GM18507 (cell line): ENCODE measurements at regions not wholly inside any gene's neighbourhood (a gene's known extent, or its start where the extent isn't known, plus 50 kb on each side); places are given as distances from the start of the nearest gene placed in this dataset.
A peak's percentile ranks its signal among the peaks of the same experiment; 100 is the strongest.
"Not testable (repeated sequence)": the region's sequence is repeated elsewhere in the genome, so short reads cannot be mapped to it uniquely, and the experiment has no call there.

Source experiments
- DNase-seq: peaks from one replicate; pipeline ENCODE4 v3.0.0; 2011; ENCODE audit warnings: low read depth; ENCODE audit not compliant: insufficient read length; ENCODE audit errors: extremely low spot score
- FAIRE-seq: peaks from 2 replicates; lab custom pipeline; 2011; peaks lifted over from hg19 to GRCh38; lab: Jason Lieb, UNC

DNA sequence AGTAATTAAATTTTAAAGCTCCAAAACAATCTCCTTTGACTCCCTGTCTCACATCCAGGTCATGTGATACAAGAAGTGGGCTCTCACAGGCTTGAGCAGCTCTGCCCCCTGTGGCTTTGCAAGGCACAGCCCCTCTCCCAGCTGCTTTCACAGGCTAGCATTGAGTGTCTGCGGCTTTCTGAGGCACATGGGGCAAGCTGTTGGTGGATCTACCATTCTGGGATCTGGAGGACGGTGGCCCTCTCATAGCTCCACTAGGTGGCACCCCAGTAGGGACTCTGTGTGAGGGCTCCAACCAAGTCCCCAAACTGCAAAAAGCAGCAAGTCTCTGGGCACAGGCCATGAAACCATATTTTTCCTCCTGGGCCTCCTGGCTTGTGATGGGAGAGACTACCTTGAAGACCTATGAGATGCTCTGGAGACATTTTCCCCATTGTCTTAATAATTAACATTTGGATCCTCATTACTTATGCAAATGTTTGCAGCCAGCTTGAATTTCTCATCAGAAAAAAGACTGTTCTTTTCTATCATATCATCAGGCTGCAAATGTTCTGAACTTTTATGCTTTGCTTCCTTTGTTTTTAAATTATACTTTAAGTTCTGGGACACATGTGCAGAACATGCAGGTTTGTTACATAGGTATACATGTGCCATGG lies 554.1 kb upstream of the OLFM3 start:
- DNase-seq: no peak
- no peak for FAIRE-seq

DNA sequence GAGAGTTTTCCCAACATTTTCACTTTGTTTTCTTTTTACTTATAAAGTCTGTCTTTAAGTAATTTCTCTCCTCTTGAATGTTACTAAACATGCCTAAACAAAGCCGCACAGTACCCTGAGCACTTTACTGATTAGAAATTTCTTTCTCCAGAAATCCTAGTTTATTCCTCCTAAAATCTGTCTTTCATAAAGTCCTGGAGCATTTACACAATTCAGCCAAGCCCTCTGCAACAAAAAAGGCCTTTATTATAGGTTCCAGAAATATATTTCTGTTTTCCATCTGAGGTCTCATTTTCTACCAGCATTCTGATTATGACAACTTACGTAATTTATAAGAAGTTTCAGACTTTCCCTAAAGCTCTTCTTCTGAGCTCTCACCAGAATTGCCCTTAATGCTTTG lies 549.5 kb upstream of the OLFM3 start:
- no peak for DNase-seq
- no peak for FAIRE-seq

DNA sequence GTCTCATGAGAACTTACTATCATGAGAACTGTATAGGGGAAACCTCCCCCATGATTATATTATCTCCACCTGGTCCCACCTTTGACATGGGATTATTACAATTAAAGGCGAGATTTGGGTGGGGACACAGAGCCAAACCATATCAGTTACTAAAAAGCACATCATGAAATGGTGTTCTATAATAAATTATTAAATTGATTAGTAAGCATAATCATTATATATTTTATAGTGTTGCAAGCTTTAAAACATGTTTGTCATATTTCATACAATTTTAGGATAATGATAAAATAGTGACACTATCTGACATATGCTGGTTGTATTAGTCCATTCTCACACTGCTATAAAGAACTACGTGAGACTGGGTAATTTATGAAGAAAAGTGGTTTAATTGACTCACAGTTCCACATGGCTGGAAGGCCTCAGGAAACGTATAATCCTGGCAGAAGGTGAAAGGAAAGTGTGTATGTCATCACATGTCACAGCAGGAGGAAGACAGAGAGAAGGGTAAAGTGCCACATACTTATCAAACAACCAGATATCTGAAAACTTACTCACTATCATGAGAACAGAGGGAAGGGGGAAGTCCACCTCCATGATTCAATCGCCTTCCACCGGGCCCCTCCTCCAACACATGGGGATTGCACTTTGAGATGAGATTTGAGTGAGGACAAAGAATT lies 539.2 kb upstream of the OLFM3 start:
- no peak for DNase-seq
- no peak for FAIRE-seq

DNA sequence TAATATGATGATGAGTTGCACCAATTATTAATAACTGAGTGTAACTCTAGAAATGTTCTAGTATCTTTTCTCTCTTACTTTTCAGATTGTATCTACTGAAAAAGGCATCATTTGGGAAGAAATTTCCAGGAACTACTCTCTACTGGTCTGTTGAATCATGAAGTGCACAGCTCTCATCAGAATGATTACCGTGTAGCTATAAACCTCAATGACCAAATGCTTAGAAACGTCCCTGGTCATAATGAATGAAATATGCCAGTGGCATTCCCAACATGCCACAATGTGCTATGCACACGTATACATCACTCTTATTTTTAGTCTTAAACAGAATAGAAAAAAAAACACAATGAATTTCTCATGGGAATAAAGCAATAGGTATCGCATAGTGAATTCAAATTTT lies 534.3 kb upstream of the OLFM3 start:
- FAIRE-seq (no peak), DNase-seq (no peak)

DNA sequence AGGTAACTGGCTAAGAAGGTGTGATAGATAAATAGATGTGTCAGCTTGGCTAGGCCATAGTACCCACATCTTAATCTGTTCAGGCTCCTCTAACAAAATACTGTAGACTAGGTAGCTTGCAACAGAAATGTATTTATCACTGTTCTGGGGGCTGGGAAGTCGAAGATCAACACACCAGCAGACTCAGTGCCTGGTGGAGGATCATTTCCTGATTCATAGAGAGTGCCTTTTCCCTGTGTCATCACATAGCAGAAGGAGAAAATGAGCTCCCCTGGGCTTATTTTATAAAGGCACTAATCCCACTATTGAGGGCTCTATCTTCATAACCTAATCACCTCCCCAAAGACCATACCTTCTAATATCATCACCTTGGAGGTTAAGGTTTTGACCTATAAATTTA lies 532.7 kb upstream of the OLFM3 start:
- FAIRE-seq: no peak
- no peak for DNase-seq

DNA sequence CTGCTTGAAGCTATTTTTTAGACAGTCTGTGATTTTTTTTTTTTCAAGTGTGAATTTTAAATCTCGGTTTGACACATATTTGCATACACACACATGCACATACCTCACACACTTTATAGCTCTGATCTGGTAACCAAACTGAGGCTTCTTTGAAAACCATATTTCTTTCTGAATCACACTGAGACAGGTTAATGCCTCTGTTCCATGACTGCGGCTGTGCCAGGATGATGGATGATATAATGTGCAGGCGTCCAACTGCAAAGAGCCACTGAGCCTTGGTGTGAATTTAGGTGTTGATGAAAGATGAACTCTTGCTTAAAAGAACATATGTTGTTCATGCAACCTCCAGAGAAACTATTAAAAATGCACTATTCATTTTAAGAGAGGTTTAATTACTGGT lies 504.0 kb upstream of the OLFM3 start:
- FAIRE-seq: no peak
- no peak for DNase-seq

DNA sequence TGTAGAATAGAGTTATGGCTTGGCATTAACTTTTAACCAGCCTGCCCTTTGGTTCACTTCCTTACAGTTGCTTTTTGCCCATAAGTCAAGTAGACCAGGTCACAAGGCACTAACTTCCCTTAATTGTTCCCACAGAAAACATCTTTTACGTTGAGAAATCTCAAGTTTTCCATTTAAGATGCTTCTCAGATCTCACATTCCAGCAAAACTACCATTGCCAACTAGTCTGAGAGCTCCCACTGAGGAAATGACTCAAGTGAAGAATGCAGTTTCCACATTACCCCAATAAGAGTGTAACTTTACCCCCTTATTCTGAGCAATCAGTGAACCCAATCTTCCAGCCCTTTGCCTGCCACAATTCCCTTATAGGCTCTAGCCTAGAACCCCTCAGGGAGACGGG lies 502.2 kb upstream of the OLFM3 start:
- FAIRE-seq: no peak
- DNase-seq: no peak

DNA sequence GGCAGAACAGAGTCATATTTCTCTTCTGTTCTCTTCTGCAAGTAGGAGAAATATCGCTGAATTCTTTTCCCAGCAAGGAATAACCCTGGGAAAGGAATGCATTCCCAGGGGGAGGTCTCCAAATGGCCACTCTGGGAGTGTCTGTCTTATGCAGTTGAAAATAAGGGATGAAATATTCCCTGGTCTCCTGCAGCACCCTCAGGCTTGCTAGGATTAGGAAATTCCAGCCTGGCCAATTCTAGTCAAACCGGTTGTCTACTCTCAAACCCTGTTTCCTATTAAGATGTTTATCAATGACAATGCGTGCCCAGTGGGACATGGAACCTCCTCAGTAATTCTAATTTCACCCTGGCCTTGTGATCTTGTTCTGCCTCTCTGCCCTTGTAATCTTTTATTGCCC lies 501.1 kb upstream of the OLFM3 start:
- not testable (repeated sequence) for FAIRE-seq, DNase-seq

DNA sequence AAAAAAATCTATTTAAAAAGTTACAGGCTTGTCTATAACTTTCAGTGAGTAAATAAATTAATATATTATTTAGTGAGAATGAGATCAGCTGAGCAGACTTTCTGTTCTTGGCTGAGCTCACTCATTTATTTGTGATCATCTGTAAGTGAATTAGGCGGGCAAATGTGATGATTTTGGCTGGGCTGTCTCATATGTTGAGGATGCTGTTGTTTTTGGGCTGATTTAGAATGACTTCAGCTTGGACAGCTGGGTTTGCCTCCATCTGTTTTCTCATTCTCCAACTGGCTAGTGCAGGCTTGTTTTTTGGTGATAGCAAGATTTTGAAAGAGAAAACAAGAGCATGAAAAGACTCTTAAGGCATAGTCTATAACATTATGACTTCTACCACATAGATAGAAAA lies 475.8 kb upstream of the OLFM3 start:
- DNase-seq (no peak), FAIRE-seq (no peak)

DNA sequence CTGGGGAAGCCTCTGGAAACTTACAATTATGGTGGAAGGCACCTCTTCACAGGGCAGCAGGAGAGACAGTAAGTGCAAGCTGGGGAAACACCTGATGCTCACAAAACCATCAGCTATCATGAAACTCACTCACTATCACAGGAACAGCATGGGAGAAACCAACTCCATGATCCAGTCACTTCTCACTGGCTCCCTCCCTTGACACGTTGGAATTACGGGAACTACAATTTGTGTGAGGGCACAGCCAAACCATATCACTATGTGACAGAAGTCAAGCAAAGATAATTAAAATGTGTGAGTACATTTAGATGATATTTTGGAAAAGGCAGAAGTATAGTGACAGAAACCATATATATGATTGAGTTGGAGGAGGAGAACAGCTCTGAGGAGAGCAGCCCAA lies 474.0 kb upstream of the OLFM3 start:
- no peak for DNase-seq
- no peak for FAIRE-seq

DNA sequence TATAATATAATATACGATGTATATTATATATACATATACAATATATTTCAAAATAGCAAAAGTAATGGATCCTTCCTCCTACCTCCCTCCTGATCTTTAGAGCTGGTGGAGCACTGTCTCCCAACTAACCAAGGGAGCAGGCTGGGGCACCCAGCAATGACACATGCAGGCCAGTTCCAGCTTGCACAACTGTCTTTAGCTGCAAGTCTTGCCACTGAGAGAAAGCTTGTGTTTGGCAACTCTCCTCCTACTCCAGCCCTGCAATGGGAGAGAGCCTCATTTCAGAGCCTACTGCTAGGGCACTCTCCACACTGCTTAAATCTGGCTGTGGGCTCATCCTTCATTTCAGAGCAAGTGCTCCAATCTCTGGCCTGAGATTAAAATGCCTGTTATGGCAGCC lies 469.8 kb upstream of the OLFM3 start:
- FAIRE-seq: no peak
- DNase-seq: no peak

DNA sequence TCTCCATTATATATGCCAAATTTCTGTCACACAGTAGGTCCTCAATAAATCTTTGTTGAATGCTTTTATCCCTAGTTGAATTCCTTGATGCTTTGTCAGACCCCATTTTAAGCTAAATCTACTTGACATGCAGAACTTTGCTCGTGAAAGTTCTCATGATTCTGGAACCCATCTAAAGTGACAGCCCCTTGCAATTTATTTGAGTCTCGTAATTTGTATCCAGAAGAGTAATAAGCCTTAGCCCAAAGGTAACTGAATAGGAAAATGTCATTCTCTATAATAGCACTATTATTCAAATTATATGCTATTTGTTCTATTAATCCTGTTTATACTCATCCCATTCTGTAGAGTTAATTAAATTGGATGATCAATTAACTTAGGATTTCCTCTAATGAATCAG lies 466.6 kb upstream of the OLFM3 start:
- no peak for DNase-seq
- FAIRE-seq: no peak

DNA sequence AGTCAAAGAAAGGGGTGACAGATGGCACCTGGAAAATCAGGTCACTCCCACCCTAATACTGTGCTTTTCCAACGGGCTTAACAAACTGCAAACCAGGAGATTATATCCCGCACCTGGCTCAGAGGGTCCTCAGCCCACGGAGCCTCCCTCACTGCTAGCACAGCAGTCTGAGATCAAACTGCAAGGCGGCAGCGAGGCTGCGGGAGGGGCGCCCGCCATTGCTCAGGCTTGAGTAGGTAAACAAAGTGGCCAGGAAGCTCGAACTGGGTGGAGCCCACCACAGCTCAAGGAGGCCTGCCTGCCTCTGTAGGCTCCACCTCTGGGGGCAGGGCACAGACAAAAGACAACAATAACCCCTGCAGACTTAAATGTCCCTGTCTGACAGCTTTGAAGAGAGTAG lies 445.6 kb upstream of the OLFM3 start:
- not testable (repeated sequence) for FAIRE-seq

DNA sequence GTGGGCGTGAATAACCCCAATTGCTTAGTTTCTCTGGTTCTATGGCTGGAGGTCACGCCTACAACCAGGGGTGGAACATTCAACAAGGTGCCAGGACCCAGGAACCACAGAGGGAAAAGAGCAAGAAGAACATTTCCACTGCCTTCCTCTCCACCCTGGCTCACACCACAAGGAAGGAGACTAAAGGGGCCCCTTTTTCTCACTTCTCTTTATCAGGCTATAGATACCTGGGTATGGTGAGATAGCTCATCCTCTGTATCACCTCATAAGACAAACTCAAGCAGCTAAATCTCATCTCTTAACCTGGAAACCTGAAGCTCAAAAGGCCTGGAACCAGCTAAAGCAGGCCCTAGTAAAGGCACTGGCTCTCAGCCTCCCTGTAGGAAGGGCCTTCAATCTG lies 438.8 kb upstream of the OLFM3 start:
- FAIRE-seq (no peak), DNase-seq (no peak)

More for the DNA sequence above, 445.6 kb upstream of the OLFM3 start:
- DNase-seq: not testable (repeated sequence)

DNA sequence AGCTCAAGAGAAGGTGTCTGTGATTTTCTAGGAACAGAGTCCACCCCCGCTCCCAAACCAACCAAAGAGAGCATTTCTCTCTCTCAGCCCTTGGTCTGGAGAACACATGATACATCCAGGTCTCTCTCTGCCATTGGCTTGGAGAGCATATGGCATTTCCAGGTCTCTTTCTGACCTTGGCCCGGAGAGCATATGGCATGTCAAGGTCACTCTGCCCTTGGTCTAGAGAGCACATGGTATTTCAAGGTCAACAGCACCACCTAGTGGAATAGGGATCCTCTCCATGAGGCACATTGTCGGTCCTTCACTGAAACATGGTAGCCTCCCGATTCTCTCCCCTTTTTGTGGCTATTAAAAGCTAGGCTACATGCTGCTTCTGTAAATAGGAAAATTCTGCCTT lies 437.7 kb upstream of the OLFM3 start:
- DNase-seq (no peak), FAIRE-seq (peak; percentile 84)

DNA sequence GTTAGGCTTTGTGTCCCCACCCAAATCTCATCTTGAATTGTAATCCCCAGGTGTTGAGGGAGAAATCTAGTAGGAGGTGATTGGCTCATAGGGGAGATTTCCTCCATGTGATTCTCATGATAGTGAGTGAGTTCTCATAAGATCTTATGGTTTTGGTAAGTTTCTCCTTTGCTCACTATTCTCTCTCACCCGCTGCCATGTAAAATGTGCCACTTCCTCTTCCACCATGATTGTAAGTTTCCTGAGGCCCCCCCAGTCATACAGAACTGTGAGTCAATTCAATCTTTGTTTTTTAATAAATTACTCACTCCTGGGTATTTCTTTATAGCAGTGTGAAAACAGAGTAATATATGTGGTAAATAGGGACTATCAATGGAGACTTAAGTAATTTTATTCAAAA lies 434.5 kb upstream of the OLFM3 start:
- FAIRE-seq (no peak), DNase-seq (no peak)

DNA sequence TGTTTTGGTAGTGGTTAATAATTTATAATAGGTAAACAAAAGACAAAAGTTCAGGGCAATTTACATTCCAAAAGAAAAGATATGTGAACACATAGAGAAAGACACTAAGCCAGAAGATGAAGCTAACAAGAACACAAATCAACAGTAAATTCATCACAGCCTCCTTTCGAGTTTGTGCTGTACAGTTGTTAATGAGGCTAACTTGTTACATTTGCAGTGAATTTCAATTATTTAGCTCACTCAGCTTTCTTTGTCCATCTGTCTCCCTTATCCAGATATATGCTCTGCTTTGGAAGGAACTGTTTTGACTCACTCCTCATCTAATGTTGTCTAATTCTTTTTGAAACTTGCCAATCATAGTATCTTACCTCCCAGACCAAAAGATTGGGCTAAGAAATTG lies 423.3 kb upstream of the OLFM3 start:
- no peak for DNase-seq
- FAIRE-seq: no peak
